IMR-90 (cell line): ENCODE measurements at regions not wholly inside any gene's neighbourhood (a gene's known extent, or its start where the extent isn't known, plus 50 kb on each side); places are given as distances from the start of the nearest gene placed in this dataset.

Experiments
- ATAC-seq: fragments of 200-7000 bp; cut with Tn5 transposase; 2 replicates; pipeline ENCODE4 v1.9.1; 2020; ENCODE audit warnings: low read depth, mild to moderate bottlenecking, moderate library complexity
- BruUV-seq: library from RNA; stranded (reverse); fragments of 400-500 nt; replicated peaks from 2 replicates; lab custom pipeline; 2021; lab: Mats Ljungman, UMichigan
- CTCF ChIA-PET: fragments of 300-600 bp; formaldehyde crosslinking; extraction: SDS; loops from one replicate; lab custom pipeline; 2021; ENCODE audit warnings: antibody characterized with exemption; lab: Yijun Ruan, JAX
- POLR2A ChIA-PET: fragments of 300-600 bp; sonication (Branson Sonifier 250); formaldehyde crosslinking; loops from one replicate; lab custom pipeline; 2022; ENCODE audit warnings: antibody characterized with exemption; ENCODE audit not compliant: unreplicated experiment; lab: Charles Lee
- DNase-seq: peaks from one replicate; pipeline ENCODE4 v3.0.0; 2013
- H2AFZ ChIP-seq: replicated peaks from 2 replicates; pipeline ENCODE3; 2013; ENCODE audit warnings: low read length, mild to moderate bottlenecking; ENCODE audit not compliant: poor library complexity
- H2AK5ac ChIP-seq: 2 replicates; pipeline ENCODE4 v1.6.1; 2013; ENCODE audit warnings: low read depth, low read length, inconsistent platforms
- H2AK9ac ChIP-seq: replicated peaks from 2 replicates; pipeline ENCODE3; 2013; ENCODE audit warnings: mild to moderate bottlenecking, low read depth, low read length, moderate library complexity; ENCODE audit not compliant: poor library complexity
- H2BK120ac ChIP-seq: 2 replicates; pipeline ENCODE4 v1.6.1; 2013; ENCODE audit warnings: low read depth, low read length, inconsistent platforms
- H2BK15ac ChIP-seq: 3 replicates; pipeline ENCODE4 v1.6.1; 2013; ENCODE audit warnings: low read depth, low read length, inconsistent platforms
- H2BK20ac ChIP-seq: 2 replicates; pipeline ENCODE4 v1.6.1; 2013; ENCODE audit warnings: low read depth, mild to moderate bottlenecking, inconsistent platforms, low read length, moderate library complexity
- H2BK5ac ChIP-seq: 2 replicates; pipeline ENCODE4 v1.6.1; 2013; ENCODE audit warnings: mild to moderate bottlenecking, low read depth, low read length, inconsistent platforms; ENCODE audit not compliant: poor library complexity, severe bottlenecking
- H3K14ac ChIP-seq: replicated peaks from 2 replicates; pipeline ENCODE4 v1.6.1; 2013; ENCODE audit warnings: low read depth, low read length, inconsistent platforms
- H3K18ac ChIP-seq: 2 replicates; pipeline ENCODE4 v1.6.1; 2013; ENCODE audit warnings: low read depth, low read length, control low read depth
- H3K23ac ChIP-seq: 2 replicates; pipeline ENCODE4 v1.6.1; 2013; ENCODE audit warnings: low read depth, low read length, inconsistent platforms
- H3K27ac ChIP-seq: 2 replicates; pipeline ENCODE4 v1.5.1; 2013; ENCODE audit warnings: mild to moderate bottlenecking, control low read depth, low read length; ENCODE audit not compliant: insufficient read depth
- H3K27me3 ChIP-seq: 2 replicates; pipeline ENCODE4 v1.6.1; 2013; ENCODE audit warnings: low read length; ENCODE audit not compliant: control insufficient read depth, insufficient read depth
- H3K36me3 ChIP-seq: 2 replicates; pipeline ENCODE4 v1.6.1; 2013; ENCODE audit warnings: low read length, mixed read lengths; ENCODE audit not compliant: control insufficient read depth, insufficient read depth
- H3K4ac ChIP-seq: 2 replicates; pipeline ENCODE4 v1.6.1; 2013; ENCODE audit warnings: low read depth, low read length, inconsistent platforms
- H3K4me1 ChIP-seq: 2 replicates; pipeline ENCODE4 v1.6.1; 2013; ENCODE audit warnings: low read length, mixed read lengths; ENCODE audit not compliant: control insufficient read depth, insufficient read depth
- H3K4me2 ChIP-seq: 2 replicates; pipeline ENCODE4 v1.6.1; 2013; ENCODE audit warnings: low read depth, mild to moderate bottlenecking, control low read depth, low read length, moderate library complexity
- H3K4me3 ChIP-seq: 2 replicates; pipeline ENCODE4 v1.5.1; 2013; ENCODE audit warnings: low read depth, mild to moderate bottlenecking, control low read depth, low read length, moderate library complexity; ENCODE audit not compliant: insufficient read depth
- H3K56ac ChIP-seq: 2 replicates; pipeline ENCODE4 v1.6.1; 2013; ENCODE audit warnings: low read length, inconsistent platforms; ENCODE audit not compliant: insufficient read depth; ENCODE audit errors: extremely low read depth
- H3K79me1 ChIP-seq, 2 experiments: 2 replicates each; pipeline ENCODE4 v1.6.1; 2013; ENCODE audit warnings: low read length in 2 of 2, inconsistent platforms in 1 of 2, low read depth in 1 of 2
- H3K9ac ChIP-seq: 2 replicates; pipeline ENCODE4 v1.6.1; 2013; ENCODE audit warnings: low read depth, low read length, control low read depth
- H3K9me1 ChIP-seq: 2 replicates; pipeline ENCODE4 v1.6.1; 2013; ENCODE audit warnings: low read length, inconsistent platforms; ENCODE audit not compliant: insufficient read depth
- H3K9me3 ChIP-seq: 2 replicates; pipeline ENCODE4 v1.6.1; 2013; ENCODE audit warnings: low read length; ENCODE audit not compliant: control insufficient read depth, insufficient read depth
- H4K20me1 ChIP-seq: 2 replicates; pipeline ENCODE4 v1.6.1; 2013; ENCODE audit warnings: low read length, inconsistent platforms; ENCODE audit not compliant: insufficient read depth
- H4K5ac ChIP-seq: 2 replicates; pipeline ENCODE4 v1.6.1; 2013; ENCODE audit warnings: mild to moderate bottlenecking, low read depth, low read length, control low read depth
- H4K8ac ChIP-seq, 2 experiments: 2 replicates each; pipeline ENCODE4 v1.6.1; 2013; ENCODE audit warnings: low read depth in 2 of 2, low read length in 2 of 2, control low read depth in 1 of 2, inconsistent platforms in 1 of 2
- H4K91ac ChIP-seq: 2 replicates; pipeline ENCODE4 v1.6.1; 2013; ENCODE audit warnings: low read depth, low read length, inconsistent platforms; ENCODE audit not compliant: insufficient read depth
- NFE2L2 ChIP-seq: fragments of 150-350 bp; IDR thresholded peaks from 2 replicates; pipeline ENCODE4 v1.6.1; 2016; ENCODE audit warnings: low read depth, mild to moderate bottlenecking, low read length
- RFX5 ChIP-seq: IDR thresholded peaks from 2 replicates; pipeline ENCODE4 v1.8.0; 2012; ENCODE audit warnings: low read depth, mild to moderate bottlenecking, low read length, moderate library complexity
- WGBS, 2 experiments: methylation state at CpG; one replicate each; pipeline versions ENCODE4 v1.1.5 to v1.1.7; 2013; ENCODE audit warnings: missing lambda C conversion rate in 2 of 2; ENCODE audit not compliant: insufficient read length in 1 of 2; ENCODE audit errors: extremely low coverage in 2 of 2; 5-methylcytosine and 5-hydroxymethylcytosine counted together
- dilution Hi-C: fragments of 300-500 bp; cut with HindIII; formaldehyde crosslinking; loops from one replicate; pipeline ENCODE4 v1.14.3; 2018; ENCODE audit warnings: low sequenced_read_pairs; ENCODE audit not compliant: unreplicated experiment
- in situ Hi-C: fragments of 300-500 bp; cut with MboI; formaldehyde crosslinking; loops from 3 replicates; pipeline ENCODE4 v1.14.3; 2019; ENCODE audit warnings: low sequenced_read_pairs, inconsistent platforms, mixed read lengths
- intact Hi-C: fragments of 100-400 bp; cut with micrococcal nuclease; formaldehyde crosslinking; loops from 2 replicates; pipeline ENCODE4 v1.10.0; 2022

DNA sequence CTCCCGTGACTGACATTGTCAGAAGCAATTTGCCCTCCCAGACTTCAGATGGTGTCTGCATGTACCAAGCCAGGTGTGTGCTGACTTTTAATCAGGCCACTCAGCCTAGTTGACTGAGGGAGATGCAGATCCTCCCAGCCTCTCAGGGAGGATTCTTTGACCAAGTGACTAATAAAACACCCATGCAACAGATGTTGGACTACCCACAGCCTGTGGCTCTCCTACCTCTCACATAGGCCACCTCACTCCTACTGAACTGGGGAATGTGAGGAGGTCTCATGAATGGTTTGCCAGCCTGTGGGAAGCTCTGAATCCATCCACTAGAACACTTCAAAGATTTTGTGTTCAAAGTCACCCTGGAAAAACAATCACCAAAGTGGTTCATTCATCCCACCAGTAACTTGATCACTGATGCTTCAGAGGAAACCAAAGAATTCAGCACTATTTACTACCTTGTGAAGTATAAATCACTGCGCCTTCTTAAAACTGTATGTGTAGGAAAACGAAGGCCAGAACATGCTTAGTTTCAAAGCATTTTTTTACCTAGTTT lies 80.1 kb downstream of the ESM1 start:
- Histone ChIP-seq H3K4me2 (no peak overlapping the region), H3K9me1 (peaks cover 8% of the 10 kb centered on the region; the same call in 1 of the 2 replicates), H3K79me1 (no peaks in the 10 kb centered on the region; a peak in 1 of 4 replicates), H2BK15ac (no peak overlapping the region), H4K8ac (no peak overlapping the region), H2AK9ac (no peak overlapping the region), H3K27ac (no peak overlapping the region), H3K18ac (no peak overlapping the region), H4K20me1 (0 out of 2 replicates have a peak, but pooled peaks cover 4% of the 10 kb centered on the region), H3K36me3 (no peaks in the 10 kb centered on the region), H3K9me3 (no peaks in the 10 kb centered on the region), H2AK5ac (peak overlapping the region; percentile 6; the same call in 1 of the 2 replicates), H2BK120ac (no peak overlapping the region), H3K4ac (no peak overlapping the region), H4K5ac (no peak overlapping the region), H3K4me1 (peaks cover 23% of the 10 kb centered on the region), H4K91ac (no peak overlapping the region), H3K4me3 (no peak overlapping the region), H3K27me3 (no peaks in the 10 kb centered on the region), H2BK5ac (no peak overlapping the region), H2BK20ac (no peak overlapping the region), H2AFZ (no peak overlapping the region), H3K9ac (no peak overlapping the region), H3K56ac (no peak overlapping the region), H3K14ac (no peak overlapping the region), H3K23ac (no peak overlapping the region)
- TF ChIP-seq RFX5 (no peak), NFE2L2 (no peak)
- CTCF ChIA-PET, result interaction anchor here (1.0 to 2.2 kb wide), 5 partner anchors 28 to 267 kb away, joined by 3 to 15 read pairs (median 4); partner anchors contain the start of genes CDC20B and GPX8
- ATAC-seq, result no peak
- intact Hi-C loops (no loop called here), dilution Hi-C loops (no loop called here), in situ Hi-C loops (loop anchor here (5.0 kb wide), 1 partner anchor 252 kb away; no protein-coding TSS in a partner anchor)
- POLR2A ChIA-PET, result interaction anchor here (1.6 kb wide), 1 partner anchor 254 kb away, joined by 9 read pairs; the partner anchor contains the start of gene GPX8
- no TSS peak for BruUV-seq
- DNase-seq, result peak; percentile 47
- WGBS, 2 experiments, result no CpG with 5 or more reads among the region's 3 CpGs
